NCI-H774 (cell line): ENCODE measurements at regions not wholly inside any gene's neighbourhood (a gene's known extent, or its start where the extent isn't known, plus 50 kb on each side); places are given as distances from the start of the nearest gene placed in this dataset.

ENCODE experiments used
- DNase-seq: peaks from one replicate; lab custom pipeline; 2025; lab: John Stamatoyannopoulos, UW

- DNase-seq: peak; percentile 98
Measured at GRCh38 chr2:8525582-8526402, 156.1 kb upstream of the ID2 start.

DNA sequence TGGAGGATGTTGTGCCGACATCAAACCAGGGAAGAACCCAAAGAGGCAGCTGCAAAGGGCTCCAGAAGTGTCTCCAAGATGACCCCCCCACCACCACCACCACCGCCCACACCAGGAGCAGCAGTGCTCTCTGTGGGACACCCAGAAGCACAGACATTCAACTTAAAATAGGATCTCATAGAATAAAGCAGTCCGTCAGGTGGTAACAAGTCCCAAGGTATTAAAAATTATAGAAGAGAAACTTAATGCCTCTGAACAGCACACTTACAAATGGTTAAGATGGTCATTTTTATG lies 155.5 kb upstream of the ID2 start:
- no peak for DNase-seq

DNA sequence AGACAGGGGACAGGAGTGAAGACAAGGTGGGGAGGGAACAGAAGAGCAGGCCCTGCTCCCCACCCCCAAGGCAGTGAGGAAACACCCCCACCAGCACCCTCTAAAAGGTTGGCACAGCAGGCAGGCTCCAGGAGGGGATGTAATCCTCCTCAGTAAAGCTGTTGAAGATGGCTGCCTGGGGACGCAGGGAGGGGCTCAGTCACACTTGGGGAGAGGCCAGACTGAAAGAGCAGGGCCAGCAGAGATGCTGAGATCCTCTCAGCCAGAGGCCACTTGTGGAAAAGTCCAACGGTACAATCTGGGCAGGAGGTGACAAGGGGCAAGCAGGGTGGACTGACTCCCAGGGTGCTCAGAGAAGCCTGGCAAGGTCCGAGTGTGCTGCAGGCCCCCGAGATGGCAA lies 154.8 kb upstream of the ID2 start:
- DNase-seq: peak; percentile 9

DNA sequence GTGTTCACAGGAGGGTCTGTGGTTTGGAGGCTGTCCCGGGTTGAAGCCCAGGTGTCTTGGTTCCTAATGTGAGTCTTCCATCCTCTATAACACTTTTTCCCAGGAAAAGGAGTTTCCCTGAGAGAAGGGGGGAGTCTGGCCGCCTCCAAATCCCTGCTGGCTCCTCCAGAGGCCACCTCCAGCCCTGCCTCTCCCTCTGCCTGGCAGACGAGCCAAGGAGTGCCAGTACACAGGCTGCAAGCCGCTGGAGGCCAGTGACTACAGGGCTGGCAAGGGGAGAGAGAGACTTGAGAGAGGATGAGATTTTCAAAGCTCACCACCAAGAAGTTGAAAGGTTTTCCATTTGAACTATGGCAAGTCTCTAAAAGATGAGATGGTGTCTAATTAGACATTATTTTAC lies 154.2 kb upstream of the ID2 start:
- DNase-seq: no peak

DNA sequence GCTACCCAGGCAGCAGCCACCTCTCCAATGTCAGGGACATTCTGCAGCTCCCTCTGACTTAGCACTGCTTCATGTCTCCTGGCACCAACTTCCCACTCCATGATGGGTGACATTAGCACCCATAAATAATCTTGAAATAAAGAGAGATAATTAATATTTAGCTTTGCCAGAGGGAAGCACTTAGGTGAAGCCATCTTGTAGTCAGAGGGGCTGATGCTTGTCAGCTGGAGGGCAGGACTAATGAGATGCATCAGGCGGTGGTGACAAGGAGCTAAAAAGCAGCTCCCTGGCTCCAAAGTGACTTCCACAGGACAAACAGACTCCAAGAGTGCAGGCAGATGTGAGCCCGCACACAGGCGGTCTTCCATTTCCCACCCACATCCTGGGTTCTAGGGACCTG lies 153.0 kb upstream of the ID2 start:
- no peak for DNase-seq

GRCh38 chr2:8529706-8530277 lies 152.1 kb upstream of the ID2 start:
- peak; percentile 44 for DNase-seq

DNA sequence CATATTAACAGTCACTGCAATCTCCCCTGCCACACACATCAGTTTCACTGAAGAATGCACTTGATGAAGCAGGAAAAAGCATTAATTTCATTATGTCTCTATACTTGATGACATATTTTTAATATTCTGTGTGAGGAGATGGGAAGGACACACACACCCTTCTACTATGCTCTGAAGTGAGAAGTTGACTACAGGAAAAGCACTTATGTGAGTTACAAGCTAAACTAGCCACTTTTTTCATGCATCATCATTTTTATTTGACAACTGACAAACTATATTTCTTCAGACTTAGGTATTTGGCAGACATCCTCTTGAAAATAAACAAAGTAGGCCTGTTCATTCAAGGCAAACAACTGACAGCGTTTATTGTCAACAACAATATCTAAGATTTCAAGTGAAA lies 150.4 kb upstream of the ID2 start:
- no peak for DNase-seq

DNA sequence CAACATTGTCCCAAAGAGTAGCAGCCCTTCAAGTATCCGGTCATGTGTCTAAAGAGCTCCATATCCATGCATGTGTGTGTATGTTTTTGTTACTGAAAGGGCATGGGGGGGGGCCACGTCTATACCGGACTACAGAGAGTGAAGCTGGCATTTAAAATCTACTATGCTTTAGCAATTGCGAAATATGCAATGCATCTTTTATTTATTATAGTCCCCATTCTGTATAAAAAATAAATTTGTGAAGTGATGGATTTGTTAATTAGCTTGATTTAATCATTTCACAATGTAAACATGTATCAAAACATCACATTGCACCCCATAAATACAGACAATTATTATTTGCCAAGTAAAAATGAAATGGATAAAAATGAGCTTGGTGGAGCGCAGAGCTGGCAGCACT lies 149.4 kb upstream of the ID2 start:
- no peak for DNase-seq

- DNase-seq: no peak
Measured at GRCh38 chr2:8533923-8534322, 147.9 kb upstream of the ID2 start.

DNA sequence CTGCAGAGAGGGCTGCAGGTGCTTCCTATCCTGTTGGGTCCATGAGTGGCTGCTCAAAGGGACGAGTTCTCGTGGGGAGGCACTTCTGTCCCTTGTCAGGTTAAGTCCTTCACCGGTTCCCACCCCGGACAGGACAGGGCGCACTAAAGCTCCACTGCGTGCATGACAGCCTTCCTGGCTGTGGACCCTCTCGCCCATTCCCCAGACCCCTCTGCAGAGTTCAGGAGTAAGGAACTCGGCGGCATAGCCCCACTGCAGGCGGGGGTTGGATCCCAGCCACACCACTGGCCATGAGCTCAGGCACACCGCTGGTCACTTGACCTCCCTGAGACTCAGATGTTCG lies 147.5 kb upstream of the ID2 start:
- no peak for DNase-seq

- DNase-seq: no peak
Measured at GRCh38 chr2:8534729-8535468, 147.0 kb upstream of the ID2 start.

GRCh38 chr2:8535469-8535795 lies 146.4 kb upstream of the ID2 start:
- DNase-seq: no peak

- no peak for DNase-seq
Measured at GRCh38 chr2:8535821-8536685, 145.8 kb upstream of the ID2 start.

DNA sequence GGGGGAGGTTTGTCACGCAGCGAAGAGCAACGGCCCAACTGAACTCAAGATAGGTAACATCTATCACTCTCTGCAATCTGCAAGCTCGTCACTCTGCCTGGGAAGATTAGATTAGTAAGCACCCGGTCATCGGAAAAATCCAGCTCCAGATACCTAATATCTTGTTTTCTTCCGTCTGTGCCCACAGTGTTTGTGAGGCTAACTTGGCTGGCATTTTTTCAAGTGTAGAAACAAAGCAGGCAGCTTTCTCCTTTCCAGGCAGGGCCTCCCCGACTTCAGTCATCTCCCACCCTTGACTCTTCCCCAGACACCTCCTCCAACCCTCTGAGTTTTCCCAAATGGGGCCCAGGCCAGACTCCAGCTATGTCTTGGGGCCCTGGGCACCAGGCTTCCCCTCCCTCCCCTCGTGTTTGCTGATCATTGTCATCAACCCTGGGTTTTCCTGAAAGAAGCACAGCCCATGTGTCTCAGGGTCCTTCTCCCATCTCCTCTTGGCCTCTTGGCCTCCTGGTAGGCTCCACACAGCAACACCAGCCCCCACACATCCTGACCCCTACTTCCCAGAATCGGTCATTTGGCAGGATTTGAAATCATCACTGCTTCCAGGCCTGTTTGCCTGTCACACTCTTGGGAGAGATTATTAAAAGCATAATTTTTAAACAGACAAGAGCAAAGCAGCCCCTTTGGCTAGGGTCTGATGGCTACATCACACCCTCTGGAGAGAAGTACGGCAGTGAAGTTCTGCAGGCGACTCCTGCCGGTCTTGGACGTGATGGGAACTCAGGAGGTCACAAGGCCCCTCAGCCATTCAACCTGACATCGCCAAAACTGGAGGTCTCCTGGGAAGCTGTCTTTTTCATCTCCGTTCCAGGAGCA lies 144.9 kb upstream of the ID2 start:
- no peak for DNase-seq

- no peak for DNase-seq
Measured at GRCh38 chr2:8537562-8538155, 144.2 kb upstream of the ID2 start.

DNA sequence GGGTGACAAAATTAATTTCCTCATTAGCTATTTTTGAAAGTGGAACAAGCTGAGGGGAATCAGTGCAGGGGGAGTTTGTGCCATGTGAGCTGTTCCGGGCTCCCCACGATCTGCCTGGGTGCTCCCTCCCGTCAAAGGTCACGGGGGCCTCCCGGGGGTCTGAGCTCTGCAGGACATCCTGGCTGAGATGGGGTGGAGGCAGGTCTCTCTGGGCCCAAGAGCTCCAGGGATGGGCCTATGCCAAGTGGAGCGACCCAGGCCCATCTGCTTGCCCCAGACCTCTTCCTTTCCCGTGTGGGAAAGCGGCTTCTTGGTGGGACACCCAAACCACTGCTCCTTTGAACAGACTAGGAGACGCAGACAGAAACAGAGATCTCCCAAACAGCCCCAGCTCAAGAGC lies 143.3 kb upstream of the ID2 start:
- no peak for DNase-seq

GRCh38 chr2:8538931-8539621 lies 142.8 kb upstream of the ID2 start:
- DNase-seq: no peak

DNA sequence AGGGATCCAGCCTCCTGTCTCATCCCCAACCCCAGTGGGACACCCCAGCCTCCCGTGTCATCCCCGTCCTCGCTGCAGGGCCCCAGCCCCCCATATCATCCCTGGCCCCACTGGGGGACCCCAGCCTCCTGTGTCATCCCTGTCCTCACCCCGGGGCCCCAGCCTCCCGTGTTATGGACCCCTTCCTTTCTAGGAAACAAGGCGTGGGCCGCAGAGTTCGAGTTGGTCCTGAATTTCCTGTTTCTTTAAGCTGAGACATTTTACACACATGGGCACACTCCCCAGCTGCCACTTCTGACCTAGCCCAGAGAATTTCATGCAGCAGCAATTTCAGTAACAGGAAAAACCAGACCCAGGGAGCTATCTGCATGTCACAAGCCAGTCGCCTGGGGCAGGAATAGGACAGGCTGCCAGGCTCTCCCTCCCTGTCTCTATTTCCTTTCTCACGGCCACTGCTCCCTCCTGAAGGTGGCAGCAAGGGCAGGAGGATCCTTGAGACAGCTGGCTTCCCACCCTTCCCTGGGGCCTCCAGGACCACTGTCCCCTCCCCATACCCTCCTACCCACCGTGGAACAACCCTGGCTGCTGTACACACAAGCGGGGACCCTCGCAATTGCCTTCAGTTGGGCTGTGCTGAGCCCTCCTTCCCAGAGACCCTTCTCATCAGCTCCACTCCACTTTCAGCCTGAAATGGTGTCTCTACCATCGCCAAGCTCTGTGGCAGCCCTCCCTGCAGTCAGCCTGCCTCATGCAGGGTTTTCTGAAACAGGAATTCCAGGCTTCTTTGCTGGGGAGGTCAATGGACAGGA lies 141.9 kb upstream of the ID2 start:
- no peak for DNase-seq

DNA sequence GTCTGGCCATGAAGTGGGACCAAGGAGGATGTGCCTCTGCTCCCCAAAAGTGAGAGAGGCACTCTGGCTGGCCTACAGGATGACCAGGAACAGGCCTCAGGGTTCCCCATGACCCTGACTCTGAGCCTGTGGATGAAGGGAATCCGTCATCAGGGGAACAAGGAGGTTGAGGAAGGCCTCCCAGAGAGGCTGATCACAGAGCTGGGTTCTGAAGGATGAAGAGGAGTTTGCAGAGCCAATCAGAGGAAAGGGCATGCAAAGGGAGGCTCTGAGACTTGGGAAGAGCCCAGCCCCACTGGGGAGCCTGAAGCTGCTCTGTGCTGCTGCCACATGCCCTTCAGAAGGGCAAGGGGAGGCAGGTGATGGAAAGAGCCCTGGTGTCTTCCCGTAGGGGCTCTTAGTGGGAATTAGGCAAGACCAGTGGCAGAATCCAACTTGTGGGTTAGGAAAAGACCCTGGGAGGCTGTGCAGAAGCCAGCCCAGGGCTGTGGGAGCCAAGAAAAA lies 141.3 kb upstream of the ID2 start:
- no peak for DNase-seq

DNA sequence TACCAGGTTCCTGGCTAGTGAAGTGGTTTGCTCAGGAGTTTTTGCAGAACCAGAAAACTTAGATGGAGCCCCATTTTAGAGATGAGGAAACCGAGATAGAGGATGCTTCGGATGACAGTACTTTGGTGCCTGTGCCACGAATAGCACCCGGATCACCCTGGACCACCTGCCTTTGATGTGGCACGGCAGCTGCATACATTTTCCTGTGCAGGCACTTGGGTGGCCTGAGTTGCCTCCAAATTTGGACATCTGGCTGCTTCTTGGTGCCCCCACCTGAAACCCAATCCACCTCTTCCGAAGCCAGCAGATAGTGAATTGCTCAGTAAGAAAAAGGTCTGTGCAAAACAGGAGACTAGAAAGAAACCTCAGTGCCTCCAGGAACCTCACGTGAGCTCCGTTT lies 140.6 kb upstream of the ID2 start:
- no peak for DNase-seq
